ENCODE measurements at regions not wholly inside any gene's neighbourhood (a gene's known extent, or its start where the extent isn't known, plus 50 kb on each side); places are given as distances from the start of the nearest gene placed in this dataset.

DNA sequence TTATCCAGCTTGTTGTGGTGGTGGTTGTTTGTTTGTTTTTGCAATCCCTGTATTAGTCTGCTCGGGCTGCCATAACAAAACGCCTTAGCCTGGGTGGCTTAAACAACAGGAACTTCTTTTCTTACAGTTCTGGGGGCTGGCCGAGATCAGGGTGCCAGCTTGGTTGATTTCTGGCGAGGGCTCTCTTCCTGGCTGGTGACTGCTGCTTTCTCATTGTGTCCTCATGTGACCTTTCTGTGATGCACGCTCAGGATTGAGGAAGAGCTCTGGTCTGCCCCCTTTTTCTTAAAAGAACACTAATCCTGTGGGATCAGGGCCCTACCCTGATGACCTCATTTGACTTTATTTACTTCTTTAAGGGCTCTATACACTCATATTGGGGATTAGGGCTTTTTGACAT, 107.1 kb upstream of the NRP1 start:
- TF ChIP-seq, protein P1, sequence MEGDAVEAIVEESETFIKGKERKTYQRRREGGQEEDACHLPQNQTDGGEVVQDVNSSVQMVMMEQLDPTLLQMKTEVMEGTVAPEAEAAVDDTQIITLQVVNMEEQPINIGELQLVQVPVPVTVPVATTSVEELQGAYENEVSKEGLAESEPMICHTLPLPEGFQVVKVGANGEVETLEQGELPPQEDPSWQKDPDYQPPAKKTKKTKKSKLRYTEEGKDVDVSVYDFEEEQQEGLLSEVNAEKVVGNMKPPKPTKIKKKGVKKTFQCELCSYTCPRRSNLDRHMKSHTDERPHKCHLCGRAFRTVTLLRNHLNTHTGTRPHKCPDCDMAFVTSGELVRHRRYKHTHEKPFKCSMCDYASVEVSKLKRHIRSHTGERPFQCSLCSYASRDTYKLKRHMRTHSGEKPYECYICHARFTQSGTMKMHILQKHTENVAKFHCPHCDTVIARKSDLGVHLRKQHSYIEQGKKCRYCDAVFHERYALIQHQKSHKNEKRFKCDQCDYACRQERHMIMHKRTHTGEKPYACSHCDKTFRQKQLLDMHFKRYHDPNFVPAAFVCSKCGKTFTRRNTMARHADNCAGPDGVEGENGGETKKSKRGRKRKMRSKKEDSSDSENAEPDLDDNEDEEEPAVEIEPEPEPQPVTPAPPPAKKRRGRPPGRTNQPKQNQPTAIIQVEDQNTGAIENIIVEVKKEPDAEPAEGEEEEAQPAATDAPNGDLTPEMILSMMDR (IDR thresholded peaks at IDR 0.05; ENCODE audit: low read depth, low read length, poor library complexity, severe bottlenecking) = no peak
- TF ChIP-seq EZH2phosphoT487 (IDR thresholded peaks at IDR 0.05; ENCODE audit: borderline replicate concordance, low read length) = no peak
